DMS114 treated with DMSO at 0.1 percent for 48 hours (cell line): ENCODE measurements at regions not wholly inside any gene's neighbourhood (a gene's known extent, or its start where the extent isn't known, plus 50 kb on each side); places are given as distances from the start of the nearest gene placed in this dataset.
"Not testable (repeated sequence)": the region's sequence is repeated elsewhere in the genome, so short reads cannot be mapped to it uniquely, and the experiment has no call there.

Source experiments
- DNase-seq: peaks from one replicate; lab custom pipeline; 2025; ENCODE audit not compliant: unreplicated experiment; lab: John Stamatoyannopoulos, UW

DNA sequence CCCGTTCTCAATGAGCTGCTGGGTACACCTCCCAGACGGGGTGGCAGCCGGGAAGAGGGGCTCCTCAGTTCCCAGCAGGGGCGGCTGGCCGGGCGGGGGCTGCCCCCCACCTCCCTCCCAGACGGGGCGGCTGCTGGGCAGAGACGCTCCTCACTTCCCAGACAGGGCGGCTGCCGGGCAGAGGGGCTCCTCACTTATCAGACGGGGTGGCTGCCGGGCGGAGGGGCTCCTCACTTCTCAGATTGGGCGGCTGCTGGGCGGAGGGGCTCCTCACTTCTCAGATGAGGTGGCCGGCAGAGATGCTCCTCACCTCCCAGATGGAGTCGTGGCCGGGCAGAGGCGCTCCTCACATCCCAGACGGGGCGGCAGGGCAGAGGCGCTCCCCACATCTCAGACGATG, 559.0 kb downstream of the CD109 start:
- DNase-seq = not testable (repeated sequence)

DNA sequence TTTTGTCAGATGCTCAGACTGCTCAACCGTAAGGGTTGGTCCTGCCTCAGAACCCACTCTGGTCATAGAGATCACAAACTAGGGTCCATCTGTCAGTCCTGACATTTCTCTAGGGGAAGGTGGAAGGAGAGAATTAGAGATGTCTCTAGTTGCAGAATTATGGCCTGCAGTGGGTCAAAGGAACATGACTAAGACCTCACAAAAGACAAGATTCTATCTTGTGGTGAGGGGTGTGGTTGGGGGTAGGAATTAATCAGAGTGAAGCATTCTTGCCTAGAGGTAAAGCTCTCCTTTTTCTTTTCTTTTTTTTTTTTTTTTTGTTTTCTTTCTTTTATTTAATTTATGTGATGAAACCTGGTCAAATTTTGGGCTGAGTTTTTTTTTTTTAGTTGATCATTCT, 558.1 kb downstream of the CD109 start:
- not testable (repeated sequence) for DNase-seq

DNA sequence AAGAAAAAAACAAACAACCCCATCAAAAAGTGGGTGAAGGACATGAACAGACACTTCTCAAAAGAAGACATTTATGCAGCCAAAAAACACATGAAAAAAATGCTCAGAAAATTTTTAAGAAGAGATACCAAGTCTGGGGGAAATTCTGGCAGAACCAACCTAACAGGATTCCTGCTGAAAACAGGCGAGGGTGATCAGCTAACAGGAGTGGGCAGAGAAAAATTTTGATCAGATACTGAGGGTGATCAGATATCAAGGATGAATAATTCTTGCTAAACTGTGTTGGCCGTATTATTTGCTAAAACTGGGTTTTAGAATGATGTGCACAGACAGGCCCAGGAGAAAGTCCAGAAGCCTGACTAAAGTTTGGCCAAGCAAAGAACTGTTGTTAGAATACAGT, 557.3 kb downstream of the CD109 start:
- DNase-seq = no peak

- no peak for DNase-seq
Observed at GRCh38 chr6:74250161-74250818, 554.3 kb downstream of the CD109 start.

GRCh38 chr6:74249658-74250057, 553.7 kb downstream of the CD109 start:
- DNase-seq = no peak

- DNase-seq = no peak
Observed at GRCh38 chr6:74248966-74249365, 553.0 kb downstream of the CD109 start.

DNA sequence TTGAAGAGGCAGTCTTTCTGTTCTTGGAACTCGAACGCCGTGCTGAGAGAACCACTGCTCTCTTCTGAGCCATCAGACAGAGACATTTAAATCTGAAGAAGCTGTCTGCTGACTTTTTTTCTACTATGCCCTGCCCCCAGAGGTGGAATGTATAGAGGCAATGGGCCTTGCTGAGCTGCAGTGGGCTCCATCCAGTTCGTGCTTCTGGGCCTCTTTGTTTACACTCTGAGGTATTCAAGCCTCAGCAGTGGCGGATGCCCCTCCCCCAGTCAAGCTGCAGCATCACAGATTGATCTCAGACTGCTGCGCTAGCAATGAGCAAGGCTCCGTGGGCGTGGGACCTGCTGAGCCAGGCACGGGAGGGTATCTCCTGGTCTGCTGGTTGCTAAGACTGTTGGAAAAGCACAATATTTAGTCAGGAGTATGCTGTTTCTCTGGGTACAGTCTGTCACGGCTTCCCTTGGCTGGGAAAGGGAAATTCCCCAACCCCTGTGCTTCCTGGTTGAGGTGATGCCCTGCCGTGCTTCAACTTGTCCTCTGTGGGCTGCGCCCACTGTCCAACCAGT, 526.8 kb downstream of the CD109 start:
- DNase-seq = no peak

- DNase-seq = no peak
Observed at GRCh38 chr6:74213995-74214394, 518.0 kb downstream of the CD109 start.

- no peak for DNase-seq
Observed at GRCh38 chr6:74208239-74208638, 512.2 kb downstream of the CD109 start.

DNA sequence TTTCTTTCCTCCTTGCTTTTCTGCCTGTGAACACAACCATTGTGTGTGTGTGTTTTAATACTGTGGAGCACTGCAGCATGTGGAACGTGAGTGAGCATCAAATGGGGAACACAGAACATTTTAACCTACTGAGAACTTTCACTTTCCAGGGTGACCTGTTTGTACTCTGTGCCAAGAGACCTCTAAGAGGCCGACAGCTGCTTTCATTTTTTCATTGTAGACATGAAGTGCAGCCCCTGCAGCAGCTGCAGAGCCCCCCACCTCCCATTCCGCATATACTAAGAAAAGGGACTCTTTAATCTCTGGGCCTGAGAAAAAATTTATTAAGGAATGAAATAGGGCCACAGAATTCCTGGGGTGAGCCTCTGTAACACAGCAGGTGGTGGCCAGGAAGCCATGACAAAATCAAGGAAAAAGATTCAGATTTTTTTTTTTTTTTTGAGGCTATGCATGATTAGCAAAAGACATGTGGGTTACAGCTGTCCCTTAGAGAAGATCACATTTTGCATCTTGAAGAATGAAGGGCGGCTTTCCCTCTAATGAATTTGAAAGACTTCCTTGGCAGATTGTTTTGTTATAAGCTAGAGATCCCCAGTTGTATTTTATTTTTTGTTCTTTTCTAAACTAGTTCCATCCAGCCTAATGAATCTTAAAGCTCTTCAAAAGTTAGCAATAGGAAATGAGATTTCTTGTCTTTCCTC, 503.4 kb downstream of the CD109 start:
- no peak for DNase-seq

GRCh38 chr6:74197310-74197709, 501.3 kb downstream of the CD109 start:
- no peak for DNase-seq

DNA sequence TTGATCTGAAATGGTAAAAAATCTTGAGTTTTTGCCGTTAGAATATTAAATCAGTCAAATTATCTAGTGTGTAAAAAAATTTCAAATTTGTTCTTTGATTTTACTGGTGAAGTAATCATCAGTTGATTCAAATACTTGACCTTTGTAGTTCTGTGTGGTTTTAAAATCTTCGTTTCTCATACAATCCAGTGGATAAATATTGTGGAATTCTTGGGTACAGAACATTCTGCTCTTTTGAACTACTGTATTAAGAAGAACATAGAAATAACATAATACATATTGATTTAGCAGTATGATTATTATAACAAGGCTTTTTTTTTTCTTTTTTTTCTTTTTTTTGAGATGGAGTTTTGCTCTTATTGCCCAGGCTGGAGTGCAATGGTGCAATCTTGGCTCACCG, 491.8 kb downstream of the CD109 start:
- DNase-seq = no peak

- DNase-seq = no peak
Observed at GRCh38 chr6:74182992-74183391, 487.0 kb downstream of the CD109 start.

- DNase-seq = no peak
Observed at GRCh38 chr6:74181471-74181870, 485.5 kb downstream of the CD109 start.

DNA sequence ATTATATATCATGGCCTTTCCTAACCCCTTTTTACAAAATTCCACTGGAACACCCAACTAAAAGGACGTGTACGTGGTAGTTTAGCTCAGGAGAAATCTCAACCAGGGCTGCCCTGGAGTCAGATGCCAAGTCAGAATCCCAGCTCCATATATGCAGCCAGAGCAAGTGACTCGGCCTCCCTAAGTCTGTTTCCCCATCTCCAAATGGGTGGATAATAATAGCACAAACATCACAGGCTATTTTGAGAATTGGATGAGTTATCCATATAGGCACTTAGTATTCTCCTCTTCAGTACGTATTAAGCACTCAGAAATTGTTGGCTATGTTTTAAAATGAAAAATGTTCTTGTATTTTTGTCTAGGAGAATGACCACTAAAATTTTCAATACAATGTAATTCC, 481.5 kb downstream of the CD109 start:
- no peak for DNase-seq

DNA sequence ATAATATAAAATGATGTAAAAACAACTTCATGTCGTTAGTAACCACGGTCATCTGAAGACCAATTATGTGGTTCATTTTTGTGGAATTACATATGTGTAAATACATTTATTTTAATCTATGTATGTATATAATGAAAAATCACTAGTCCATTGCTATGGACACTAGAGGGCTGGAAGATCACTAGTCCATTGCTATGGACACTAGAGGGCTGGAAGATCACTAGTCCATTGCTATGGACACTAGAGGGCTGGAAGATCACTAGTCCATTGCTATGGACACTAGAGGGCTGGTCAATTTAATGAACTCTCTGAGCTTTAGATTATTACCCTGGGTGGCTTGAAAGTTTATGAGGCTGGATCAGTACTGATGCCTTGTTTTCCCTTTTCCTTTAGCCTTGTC, 474.5 kb downstream of the CD109 start:
- DNase-seq = not testable (repeated sequence)

- no peak for DNase-seq
Observed at GRCh38 chr6:74170118-74170517, 474.1 kb downstream of the CD109 start.

DNA sequence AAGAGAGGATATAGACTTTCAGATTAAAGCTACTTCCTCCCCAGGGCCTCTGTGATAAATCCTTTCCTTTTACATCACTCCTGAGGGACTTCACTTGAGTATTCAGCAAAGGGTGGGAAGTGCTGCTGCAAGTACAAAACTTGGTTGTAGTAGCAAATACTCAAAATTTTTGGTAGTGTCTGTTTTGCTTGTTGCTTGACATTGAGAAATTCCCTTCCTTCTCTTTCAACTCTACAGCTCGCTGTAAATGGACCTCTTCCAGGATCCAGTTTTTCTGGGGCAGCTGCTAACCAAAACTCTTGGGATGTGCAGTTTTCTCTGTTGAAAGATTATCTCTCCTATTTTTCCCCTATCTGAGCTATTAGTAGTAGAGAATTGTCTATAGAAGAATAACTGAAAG, 472.0 kb downstream of the CD109 start:
- DNase-seq = no peak

DNA sequence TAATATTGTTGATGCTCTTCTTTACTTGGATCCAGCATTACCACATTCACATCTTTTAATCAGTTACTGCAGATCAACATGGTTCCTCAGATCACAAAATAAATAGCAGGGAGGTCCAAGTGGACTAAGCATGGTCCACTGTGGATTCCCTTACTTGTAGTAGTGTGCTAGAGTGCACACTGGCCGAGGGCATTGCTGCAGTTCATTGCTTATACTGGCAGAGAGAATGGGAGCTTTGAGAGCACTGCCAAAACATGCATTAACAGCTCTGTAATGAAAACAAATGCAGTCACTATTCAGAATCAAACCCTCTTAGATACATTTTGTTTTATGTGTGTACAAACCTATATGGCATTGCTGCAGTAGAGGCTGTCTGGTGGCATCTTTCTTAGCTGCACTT, 471.5 kb downstream of the CD109 start:
- no peak for DNase-seq

DNA sequence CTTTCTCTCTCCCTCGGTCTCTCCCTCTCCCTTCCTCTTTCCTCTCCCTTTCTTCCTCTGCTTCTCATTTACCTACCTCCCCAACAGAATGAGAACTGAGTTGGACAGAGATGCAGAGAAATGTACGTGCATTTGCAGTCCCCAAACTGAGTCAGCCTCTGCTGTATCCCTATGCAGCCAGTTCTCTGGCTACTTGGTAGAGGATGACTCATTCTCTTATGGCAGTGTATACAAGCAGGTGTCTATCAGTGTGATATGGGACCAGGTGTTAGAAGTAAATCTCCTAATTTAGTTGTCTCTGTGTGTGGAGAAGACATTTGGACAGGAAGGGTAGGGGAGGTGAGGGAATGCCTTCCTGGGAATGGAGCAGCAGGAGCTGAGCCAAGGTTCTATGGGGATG, 470.8 kb downstream of the CD109 start:
- DNase-seq = no peak

- no peak for DNase-seq
Observed at GRCh38 chr6:74161380-74161779, 465.4 kb downstream of the CD109 start.

DNA sequence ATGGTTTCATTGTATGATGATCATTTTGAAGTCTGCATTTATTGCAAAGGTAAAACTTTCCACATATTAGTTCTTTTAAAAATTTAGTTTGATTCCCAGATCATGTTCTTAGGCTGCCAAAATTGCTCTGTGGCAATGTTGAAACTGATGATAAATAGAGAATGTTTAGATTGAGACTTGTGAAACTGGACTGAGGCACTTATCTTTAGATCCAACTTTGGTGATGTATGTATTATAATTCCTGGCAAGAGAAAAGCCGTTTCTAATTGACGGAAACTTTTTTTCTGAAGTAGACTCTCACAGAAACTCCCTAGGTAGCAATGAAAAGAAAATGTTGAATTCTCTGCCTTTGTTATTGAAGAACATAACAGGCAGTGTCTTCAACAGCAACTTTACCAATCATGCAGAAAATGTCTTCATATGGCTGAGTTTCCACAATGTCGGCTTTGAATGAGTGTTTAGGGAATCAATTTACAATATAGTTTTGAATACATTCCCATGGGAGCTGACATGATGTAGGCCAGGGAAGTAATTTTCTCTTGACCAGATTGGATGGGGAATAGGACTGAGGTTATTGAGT, 456.2 kb downstream of the CD109 start:
- no peak for DNase-seq
